CD4-positive, alpha-beta T cell treated with Interferon alpha-2 for 1 hour (primary cell): ENCODE measurements at regions not wholly inside any gene's neighbourhood (a gene's known extent, or its start where the extent isn't known, plus 50 kb on each side); places are given as distances from the start of the nearest gene placed in this dataset.
"Not testable (repeated sequence)": the region's sequence is repeated elsewhere in the genome, so short reads cannot be mapped to it uniquely, and the experiment has no call there.

Source experiments
- DNase-seq, 2 donors: peaks; one replicate each; pipeline ENCODE4 v3.0.0-alpha.2; 2020 to 2022

DNA sequence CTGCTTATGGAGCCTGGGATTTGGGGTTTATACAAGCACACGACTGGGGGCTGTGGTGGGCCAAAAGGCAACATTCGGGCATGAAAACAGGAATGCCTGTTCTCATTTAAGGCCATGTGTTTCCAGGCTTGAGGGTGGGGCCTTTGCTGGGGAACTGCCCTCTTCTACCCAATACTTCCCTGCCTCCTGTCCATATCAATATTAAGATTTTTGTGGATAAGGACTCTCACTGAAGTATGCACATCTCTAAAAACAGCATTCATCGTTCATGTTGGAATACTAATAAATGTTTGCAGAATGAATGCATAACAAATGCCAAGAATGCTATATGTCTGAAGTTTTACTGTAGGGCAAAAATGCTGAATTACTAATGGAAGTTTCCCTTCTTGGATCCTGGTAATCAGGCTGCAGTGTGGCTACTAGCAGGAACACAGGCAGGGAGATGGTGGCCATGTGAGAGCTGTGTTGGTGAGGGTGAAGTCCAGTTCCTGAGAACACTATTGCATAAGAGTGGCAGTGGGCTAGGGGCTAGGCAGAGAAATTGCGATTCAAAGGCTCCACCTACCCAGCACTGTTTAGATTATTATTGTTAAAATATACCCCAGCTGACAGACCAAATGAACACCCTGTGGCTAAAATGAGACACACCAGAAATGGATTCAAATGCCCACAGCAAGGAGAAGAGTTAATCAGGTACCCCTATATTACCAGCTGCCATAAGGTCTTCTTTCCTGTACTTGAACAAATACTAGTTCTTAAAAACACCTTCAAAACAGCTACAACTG, 644.3 kb downstream of the EPM2A start:
- no peak for DNase-seq

DNA sequence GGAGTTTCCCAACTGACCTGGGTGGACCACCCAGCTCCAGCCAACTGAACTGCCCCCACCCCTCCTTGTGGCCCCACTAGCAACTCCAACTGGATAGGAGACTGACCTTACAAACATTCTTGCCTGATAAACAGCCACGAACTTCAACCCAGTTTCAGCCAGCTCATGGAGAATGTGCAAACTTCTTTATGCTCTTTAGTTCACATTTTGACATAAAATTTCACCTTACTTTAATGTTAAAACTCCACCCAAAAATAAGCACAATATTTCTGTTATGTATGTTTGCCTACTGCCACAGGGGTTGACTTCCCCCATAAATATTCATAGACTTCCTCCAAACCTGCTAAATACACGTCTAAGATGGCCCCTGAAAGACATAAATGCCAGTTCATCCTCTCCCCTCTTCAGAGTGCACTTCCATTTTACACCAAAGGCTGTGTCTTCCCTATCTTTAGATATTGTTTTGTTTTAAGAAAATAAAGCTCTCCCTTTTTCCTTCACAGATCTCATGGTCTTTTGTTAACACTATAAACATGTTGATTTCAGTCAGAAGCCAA, 643.7 kb downstream of the EPM2A start:
- no peak for DNase-seq

DNA sequence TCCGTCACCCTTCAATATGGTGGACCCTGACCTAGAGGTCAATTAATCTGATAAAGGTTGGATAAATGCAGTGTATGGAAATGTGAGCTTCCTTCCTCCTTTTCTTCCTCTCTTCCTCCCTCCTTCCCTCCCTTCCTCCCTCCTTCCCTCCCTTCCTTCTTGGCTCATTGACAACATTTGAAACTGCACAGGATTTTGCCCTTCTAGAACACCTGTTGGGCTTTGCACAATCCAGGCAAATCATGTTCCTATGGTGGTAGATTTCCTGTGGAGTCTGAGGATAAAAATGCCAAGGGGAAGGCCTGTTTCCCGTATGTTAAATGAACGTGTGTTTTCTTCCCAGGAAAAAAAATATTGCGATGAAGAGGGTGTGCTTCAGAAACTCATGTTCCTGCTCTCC, 642.8 kb downstream of the EPM2A start:
- DNase-seq: no peak

DNA sequence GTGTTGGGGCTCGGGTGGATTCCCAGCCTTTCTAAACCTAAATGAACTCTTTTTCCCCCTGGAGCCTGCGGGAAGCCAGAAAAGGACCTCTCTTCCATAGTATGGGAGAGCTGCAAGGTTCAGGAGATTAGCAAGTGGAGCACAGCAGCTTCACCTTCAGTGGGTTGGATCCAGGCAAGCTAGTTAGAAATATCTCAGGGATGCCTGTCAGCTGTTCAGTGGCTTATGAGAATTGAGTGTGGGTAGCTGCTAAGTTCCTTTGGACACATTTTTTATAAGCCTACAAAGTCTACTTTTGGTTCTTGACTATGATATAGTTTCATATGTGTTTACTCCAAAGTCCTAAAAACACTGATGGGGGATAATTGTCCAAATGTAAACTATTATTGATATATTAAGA, 642.1 kb downstream of the EPM2A start:
- DNase-seq: no peak

DNA sequence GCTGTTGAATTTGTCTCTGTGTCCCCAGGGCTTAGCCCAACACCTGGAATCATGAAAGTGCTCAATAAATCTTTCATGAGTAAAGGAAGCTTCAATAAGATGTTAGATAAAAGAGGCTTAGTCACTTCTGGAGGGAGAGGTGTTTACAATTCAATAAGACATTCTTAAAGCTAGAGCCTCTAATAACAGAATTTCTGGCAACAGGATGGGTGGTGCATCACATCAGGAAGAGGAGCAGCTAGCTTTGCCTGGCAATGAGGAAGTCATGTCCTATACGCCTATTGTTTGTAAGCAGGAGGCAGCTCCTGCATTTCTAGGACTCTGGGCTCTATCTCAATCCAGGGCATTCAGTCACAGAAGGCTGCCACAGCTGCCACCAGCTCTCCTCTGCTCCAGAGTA, 638.5 kb downstream of the EPM2A start:
- no peak for DNase-seq

DNA sequence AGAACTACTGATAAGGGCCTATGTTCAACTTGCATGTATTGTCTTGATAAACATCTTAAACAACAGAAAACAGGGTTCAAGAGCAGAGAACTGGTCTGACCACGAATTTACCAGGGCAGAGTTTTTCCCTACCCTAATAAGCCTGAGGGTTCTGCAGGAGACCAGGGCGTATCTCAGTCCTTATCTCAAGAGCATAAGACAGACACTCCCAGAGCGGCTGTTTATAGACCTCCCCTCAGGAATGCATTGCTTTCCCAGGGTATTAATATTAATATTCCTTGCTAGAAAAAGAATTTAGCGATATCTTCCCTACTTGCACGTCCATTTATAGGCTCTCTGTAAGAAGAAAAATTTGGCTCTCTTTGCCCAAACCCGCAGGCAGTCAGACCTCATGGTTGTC, 637.2 kb downstream of the EPM2A start:
- DNase-seq: not testable (repeated sequence)

DNA sequence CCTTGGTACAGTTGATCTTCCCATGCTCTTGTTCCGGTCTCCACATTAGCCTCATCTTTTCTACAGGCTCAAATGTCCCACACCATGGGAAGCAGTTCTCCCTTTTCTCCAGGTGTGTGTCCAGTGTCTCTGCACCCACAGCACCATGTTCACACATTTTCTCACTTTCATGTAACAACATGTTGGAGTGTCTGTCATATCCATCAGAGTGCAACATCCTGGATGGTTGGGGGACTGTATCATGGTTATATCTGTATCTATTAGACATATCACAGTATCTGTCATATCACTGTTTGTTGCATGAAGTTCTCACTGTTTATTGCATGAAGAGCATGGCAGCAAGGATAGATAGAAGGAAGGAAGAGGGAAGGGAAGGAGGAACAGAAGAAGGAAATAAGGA, 635.6 kb downstream of the EPM2A start:
- no peak for DNase-seq

DNA sequence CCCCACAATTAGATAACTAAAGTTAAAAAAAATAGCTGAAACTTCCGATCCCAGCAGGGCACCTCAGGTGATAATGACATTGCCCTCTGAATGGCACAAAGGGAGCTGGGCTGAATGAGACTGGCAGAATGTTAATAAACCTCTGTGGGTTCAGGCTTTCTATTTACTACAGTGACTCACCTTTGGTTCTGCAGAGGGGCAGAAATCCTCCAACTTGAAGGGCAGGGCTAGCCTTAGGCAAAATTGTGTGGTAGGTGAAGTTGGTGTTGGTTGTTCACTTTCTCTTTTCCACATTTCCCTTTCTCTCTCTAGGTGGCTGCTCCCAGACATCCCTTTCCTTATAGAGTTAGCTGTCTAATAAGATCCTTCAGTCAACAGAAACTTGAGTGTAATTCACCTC, 625.2 kb downstream of the EPM2A start:
- DNase-seq: no peak

DNA sequence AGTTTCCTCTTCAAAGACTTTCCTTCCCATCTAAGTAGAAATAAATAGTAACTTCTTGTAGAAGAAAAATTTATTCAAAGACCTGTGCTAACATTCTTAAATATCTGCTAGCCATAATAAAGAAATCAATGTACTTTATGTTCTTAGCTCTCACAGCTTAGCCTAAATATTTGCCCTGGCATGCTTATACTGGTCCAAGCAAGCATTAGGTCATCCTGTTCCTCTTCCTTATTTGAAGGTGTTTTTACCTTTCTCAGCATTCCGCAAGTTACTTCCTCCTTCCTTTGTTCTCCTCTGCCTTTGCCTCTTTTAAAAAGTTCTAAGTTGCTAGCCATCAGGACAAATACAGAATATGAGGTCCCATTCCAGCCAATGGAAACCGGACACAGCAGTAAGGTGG, 623.9 kb downstream of the EPM2A start:
- not testable (repeated sequence) for DNase-seq

DNA sequence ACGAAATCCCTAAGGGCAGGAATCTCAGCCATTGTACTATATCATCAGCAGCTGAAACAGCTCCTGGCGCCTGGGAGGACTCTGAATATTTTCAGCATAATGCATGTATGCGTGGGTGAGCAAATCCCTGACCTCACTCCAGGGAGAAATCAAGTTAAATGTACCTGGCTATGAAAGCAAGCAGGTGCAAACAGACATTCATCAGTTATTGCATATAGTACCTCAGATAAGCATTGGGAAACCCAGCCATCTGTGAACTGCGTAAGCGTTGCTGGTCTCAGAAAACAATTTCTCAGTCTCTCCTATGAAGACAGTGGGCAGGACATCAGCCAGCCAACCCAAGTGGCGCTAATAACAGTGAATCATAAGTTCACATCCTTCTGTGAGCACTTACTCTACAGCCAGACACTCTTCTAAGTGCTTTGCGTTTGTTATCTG, 622.6 kb downstream of the EPM2A start:
- DNase-seq: no peak

DNA sequence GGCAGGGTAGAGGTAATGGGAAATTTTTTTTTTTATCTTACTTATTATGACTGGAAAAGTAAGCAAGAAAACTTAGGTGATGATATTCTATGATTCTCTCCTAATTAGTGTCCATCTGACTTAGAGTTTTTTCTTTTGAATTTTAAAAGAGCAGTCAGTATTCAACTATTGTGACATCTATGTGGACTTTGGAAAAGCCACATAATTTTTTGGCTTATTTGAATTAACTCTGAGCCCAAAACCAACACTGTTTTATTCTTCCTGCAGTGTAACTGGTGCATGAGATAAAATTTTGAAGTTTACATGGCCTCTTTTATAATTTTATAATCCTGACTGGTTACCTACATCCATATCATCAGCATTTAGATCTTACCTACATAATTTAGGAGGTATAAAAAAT, 619.7 kb downstream of the EPM2A start:
- no peak for DNase-seq

DNA sequence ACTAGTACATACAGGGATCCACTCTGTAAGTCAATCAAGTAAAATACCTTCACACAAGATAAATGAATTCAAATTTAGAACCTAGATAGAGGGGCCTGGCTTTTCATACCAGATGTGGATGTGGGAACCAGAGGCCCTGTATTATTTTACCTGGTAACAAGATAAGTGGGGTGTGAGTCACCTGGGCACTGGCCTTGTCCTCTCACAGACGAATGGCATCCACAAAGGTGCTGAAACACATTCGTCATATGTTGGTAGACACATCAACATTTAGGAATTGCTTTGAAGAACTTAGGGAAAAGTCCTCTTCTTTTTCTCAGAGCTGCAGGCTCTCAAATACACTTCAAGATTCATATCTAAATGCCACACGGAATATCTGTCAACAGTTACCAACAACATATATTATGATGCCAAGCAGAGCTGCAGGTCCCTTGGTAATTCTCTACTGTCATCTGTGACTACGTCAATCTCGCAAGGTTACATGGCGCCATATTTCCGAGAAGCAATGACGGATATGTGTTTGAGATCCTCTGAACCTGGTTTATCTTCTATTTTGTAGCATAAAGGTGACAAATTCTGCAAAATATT, 618.6 kb downstream of the EPM2A start:
- no peak for DNase-seq

DNA sequence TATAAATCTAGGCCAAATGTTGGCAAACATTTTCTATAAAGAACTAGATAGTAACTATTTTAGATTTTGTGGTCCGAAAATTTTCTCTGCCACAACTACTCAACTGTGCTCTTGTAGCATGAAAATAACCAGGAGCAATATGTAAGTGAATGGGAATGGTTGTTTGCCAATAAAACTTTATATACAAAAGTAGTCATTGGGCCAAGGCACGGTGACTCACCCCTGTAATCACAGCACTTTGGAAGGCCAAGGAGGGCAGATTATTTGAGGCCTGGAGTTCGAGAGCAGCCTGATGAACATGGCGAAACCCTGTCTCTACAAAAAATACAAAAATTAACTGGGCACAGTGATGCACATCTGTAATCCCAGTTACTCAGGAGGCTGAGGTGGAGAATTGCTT, 617.1 kb downstream of the EPM2A start:
- no peak for DNase-seq

DNA sequence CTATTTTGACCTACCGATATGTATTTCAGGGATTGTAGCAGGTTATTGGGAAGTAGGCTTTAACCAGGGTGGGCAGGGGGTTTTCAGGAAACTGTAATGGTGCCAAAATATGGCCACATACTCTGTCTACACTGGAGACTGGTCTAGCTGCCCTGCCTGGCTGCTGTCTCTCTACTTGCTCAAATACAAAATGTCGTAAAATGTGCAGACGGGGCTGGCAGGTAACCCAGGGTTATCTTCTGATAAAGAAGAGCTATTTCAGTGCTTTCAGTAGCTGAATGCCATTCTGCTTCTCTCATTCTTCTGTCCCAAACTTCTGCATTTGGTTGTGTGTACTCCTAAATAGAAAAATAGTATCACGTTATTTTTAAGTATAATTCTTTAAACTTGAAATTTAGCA, 616.2 kb downstream of the EPM2A start:
- DNase-seq: no peak

DNA sequence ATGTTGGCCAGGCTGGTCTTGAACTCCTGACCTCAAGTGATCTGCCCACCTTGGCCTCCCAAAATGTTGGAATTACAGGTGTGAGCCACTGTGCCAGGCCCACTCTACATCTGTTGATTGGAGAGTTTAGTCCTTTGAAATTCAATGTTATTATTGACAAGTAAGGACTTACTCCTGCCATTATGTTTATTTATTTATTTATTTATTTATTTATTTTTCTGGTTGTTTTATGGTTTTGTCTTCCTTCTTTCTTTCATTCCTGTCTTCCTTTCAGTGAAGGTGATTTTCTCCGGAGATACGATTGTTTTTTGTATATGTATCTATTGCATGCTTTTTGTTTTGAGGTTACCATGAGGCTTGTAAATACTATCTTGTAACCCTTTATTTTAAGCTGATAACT, 602.6 kb downstream of the EPM2A start:
- no peak for DNase-seq

DNA sequence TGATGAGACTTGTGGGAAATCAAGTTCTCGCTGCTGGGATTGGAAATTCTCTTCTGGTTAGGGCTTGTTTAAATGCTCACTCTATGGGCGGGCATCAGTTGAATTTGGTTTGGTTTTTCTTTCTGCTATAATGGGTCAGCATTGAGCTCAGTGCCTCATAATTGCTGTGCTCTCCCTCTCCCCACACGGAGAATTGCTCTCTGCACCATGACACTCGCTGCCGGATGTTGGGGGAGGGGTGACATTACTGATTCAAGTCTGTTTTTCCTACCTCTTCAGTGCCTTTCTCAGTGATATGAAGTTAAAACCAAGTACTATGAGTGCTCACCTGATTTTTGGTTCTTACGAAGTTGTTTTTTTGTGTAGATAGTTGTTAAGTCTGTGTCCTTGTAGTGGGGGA, 599.6 kb downstream of the EPM2A start:
- no peak for DNase-seq

DNA sequence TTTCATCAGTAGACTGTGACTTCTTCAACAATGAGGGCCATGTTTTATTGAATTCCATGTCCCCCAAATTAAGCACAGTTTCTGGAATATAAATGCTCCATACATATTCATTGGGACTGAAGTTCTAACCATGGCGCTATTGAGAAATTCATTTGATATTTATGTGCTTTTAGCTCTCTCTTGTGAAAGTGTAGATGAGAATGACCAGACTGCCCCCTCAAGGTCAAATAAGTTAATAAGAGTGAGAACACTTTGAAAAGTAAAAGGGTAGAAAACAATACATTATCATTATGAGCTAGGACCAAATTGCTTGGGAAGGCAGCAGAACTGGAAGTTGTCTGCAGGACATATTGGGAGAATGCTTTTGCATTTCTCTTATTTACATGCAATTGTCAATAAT, 597.9 kb downstream of the EPM2A start:
- no peak for DNase-seq

DNA sequence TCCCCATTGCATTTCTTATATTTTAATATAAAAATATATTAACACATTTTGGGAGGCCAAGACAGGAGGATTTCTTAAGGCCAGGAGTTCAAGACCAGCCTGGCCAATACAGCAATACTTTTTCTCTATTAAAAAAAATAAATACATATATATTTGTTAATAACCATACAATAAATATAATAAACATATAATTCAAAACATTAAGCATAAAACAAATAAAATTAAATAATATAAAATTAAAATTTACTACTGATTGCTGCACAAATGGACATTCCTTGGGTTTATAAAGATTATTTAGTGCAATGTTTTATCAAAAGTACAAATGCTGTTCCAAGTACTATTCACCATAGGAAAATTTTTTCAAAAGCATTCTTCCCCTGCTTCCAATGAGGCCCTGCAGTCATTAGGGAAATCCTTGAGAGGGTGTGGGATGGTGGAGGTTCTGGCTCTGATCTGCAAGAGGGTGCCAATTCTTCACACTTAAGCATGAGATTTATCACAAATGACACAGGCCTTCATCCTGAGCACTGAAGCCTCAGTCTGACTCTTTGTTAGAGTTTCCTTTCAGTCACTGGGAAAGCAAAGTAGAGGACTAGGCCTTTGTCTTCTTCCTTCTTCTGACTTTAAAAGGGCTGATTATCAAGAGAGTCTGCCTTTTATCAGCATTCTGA, 596.7 kb downstream of the EPM2A start:
- no peak for DNase-seq

DNA sequence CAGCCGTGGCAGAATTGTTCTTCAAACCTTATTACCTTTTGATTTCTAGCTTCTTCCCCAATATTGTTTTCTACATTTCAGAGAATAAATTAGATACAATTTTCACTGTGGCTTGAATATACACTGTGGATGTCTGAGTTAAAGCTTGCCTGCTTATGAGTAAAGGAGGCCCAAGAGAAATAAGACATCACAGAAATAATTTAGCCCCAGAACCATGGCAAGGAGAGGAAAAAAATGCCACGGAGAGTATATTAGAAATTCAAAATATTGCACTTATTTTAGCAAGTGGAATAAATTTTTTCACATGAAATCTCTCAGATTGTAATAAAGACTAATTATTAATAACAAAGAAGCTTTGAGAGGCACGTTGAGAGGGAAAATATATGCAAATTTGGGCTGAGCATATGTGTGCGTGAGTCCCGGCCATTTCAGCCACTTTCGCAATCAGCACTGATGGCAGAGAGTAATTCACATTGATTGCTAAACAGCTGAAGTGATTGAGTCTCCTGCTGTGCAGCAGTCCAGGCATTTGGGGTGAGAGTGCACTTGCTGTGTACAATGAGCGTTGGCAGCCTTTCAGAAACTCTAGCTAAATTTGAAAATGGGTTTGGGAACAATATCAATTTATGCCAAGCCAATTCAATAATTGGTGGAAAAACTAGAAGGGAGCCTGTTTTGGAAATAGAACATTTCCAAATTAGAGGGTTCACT, 596.0 kb downstream of the EPM2A start:
- no peak for DNase-seq

DNA sequence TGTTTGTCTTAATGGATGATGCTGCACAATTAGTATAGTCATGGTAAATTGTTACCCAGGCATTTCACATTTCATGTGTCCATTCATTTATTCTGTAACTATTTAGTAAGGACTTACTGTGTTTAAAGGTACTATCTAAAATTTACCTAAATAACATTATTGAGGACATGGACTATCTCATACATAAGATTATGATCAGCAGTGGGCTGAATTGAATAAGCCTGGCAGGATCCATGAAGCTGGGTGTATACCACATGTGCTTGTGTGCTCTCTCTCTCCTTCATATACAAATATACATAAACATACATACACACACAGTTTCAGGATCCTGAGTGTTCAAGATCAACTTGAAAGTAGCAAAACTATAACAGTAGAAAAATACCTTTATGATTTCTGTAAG, 595.4 kb downstream of the EPM2A start:
- no peak for DNase-seq

DNA sequence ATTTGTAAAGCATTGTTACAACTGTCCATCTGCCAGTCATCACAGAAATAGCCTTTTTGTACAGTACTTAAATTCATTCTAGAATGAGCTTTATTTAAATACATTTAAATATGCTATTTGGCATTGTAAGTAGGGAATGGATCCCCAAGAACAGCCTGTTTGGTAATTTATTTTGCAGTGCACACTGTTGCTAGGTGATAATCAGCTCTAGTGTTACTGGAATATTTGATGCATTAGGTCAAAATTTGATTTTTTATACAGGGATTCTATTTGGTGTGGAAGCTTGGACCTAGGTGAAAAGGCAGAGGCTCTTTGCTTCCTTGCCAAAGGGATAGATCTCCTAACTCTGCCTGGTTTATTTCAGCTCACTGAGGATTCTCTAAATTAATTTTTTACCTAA, 593.7 kb downstream of the EPM2A start:
- DNase-seq: no peak

DNA sequence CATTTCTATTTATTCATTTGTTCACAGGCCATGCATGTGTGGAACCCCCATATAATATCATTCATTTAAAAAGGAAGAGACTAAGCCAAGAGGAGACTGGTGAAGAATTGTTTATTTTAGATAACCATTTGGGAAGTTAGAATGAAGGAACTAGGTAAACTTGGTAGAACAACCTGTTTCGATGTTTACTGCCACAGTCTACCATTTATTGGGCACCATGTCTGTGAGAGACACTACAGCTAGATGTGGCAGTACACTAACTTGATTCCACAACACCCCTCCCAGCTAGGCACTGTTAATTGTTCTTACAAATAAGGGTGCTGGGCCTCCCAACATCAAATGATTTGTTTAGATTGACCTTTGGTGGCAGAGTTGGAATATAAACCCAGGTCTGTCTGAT, 592.4 kb downstream of the EPM2A start:
- DNase-seq: no peak

DNA sequence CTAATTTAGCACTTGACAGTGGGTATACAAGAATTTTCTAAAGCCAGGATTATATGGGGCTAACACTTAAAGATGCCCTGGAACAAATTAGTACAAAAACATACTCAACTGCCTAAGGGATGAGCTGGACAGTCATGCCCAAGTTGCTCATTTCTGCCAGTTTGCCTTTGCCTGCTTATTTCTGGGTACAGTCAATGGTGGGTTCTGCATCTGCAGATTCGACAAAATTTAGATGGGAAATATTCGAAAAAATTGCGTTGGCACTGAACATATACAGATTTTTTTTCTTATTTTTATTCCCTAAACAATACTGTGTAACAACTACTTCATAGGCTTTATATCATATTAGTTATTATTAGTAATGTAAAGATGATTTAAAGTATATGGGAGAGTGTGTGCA, 591.9 kb downstream of the EPM2A start:
- DNase-seq: no peak
